Adrenal gland (tissue), 5 donors: ENCODE measurements at regions not wholly inside any gene's neighbourhood (a gene's known extent, or its start where the extent isn't known, plus 50 kb on each side); places are given as distances from the start of the nearest gene placed in this dataset.

Source experiments
- CTCF ChIP-seq, 6 experiments: fragments of 450-650 bp in 4 of 6; fragments of 200-600 bp in 2 of 6; sonication (generic) in 1 of 6; IDR thresholded peaks; 1 replicate in 5 of 6; 2 replicates in 1 of 6; pipeline versions ENCODE4 v1.5.1 to v1.8.0; 2016 to 2021; ENCODE audit warnings: antibody characterized with exemption in 6 of 6, mild to moderate bottlenecking in 2 of 6, moderate library complexity in 1 of 6
- POLR2A ChIP-seq, 2 donors: fragments of 450-650 bp; IDR thresholded peaks; one replicate each; pipeline ENCODE4 v1.6.1; 2017; ENCODE audit warnings: antibody characterized with exemption in 2 of 2, mild to moderate bottlenecking in 2 of 2, moderate library complexity in 1 of 2
- donor health status: DM: no; HTN: no; CAD: no.

DNA sequence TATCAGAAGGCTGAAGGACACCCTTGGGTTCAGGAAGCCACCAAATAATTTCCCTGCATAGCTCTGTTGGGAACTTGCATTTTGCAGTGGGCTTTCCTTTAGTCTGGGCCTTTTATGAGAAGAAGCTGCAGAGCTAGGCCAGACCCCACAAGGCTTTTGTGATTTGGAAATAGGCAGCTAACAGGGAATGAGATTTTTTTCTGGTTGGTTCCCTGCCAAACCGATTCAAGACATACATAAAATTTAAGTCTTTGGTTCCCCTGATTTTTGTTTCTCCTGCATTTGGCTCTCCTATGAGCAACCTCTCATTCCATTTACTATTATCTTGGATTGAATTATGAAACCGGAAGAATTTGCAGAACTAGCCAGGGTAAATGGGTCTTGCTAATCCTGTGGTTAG, 81.5 kb upstream of the PTCH1 start:
- TF ChIP-seq CTCF (IDR thresholded peaks at IDR 0.05), result no peak
- no peak for TF ChIP-seq POLR2A (IDR thresholded peaks at IDR 0.05)
